DMS79 (cell line): ENCODE measurements at regions not wholly inside any gene's neighbourhood (a gene's known extent, or its start where the extent isn't known, plus 50 kb on each side); places are given as distances from the start of the nearest gene placed in this dataset.

Source experiments
- DNase-seq: peaks from one replicate; lab custom pipeline; 2025; lab: John Stamatoyannopoulos, UW

DNA sequence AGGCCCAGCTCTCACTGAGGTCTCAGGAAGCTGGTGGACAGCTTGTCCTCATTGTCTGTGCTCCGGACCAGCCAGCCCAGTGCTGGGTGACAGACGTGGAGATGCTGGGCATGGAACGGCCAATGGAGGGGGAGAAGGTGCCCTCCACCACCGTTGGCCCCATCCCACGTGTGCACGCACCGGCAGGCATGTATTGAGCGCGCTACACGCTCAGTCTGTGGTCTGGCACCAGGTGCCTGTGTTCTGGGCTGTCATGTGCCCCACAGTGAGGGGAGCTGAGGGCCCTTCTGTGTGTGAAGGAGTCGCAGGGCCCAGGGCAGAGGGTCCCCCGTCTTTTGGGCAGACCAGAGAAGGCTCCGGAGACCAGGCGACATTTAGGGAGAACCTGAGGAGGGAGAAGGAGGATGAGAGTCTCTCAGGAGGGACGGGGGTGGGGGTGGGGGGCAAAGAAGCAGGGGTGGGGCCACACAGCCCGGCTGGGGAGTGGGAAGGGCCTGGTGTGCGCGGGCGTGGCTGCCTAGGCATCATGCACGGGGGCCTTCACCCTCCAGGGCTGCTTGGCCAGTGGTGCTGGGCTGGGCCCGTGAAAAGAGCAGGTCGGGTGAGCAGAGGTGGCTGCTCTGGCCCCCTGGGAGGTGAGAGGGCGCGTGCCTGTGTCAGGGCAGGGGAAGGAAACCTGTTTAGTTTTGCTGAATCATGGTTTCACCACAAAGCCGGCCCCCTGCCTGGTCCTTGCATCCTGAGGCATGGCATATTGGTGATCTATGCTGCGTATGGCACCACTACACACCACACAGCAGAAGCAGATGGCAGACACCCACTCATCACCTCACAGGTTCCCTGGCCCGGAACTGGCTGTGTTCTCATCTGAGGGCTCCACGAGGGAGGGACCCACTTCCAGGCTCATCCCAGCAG is 86.7 kb upstream of the TTC34 start:
- no peak for DNase-seq

DNA sequence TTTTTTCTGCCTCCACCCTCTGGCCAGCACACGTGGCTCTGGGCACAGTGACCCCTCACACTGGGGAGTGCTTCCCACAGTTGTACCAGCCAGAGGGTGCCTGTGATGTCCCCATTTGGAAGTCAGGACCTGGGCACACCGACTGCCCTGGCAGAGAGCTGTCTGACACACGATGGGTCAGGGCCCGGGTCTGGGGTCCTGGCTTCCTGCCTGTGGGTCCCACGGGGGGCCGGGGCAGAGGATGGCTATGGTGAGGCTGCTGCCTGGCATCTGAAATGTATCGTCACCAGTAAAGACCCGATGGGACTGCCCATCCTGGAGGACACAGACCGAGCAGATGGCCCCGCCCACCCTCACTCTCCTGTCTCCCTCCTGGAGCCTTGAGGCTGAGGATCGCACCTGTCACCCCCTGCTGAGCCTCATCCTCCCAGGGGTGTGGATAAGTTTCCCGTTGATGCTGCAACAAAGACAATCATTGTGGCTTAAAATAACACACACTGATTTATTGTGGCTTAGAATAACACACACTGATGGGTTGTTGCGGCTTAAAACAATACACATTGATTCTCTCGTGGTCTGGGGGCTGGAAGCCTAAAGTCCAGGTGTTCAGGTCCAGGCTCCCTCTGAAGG is 88.8 kb upstream of the TTC34 start:
- no peak for DNase-seq

GRCh38 chr1:2891923-2892448 is 90.5 kb upstream of the TTC34 start:
- DNase-seq, result no peak

DNA sequence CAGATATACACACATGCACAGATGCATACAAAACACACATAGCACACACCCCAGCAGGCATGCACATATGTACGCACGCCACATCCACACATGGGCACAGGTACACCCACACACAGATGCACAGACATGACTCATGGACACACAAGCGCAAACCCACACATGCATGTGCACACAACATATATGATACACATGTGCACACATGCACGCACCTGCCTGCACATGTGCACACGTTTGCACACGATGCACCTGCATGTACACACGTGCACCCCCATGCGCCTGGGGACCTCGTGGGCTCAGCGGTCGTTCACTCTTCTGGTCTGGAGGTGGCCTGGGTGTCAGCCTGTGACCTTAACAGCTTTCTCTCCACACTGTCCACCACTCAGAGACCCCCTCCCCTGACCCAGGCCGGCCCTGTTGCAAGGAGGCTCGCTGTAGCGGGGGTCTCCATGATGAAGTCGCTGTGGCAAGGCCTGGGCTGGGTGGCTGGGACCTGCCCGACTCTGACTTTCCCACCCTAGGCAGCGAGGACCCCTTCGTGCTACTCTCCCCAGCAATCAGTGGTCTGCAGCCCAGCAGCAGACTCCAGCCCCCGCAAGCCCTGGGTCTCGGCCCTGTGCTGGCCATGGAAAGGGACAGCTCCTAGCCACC is 92.1 kb upstream of the TTC34 start:
- no peak for DNase-seq

DNA sequence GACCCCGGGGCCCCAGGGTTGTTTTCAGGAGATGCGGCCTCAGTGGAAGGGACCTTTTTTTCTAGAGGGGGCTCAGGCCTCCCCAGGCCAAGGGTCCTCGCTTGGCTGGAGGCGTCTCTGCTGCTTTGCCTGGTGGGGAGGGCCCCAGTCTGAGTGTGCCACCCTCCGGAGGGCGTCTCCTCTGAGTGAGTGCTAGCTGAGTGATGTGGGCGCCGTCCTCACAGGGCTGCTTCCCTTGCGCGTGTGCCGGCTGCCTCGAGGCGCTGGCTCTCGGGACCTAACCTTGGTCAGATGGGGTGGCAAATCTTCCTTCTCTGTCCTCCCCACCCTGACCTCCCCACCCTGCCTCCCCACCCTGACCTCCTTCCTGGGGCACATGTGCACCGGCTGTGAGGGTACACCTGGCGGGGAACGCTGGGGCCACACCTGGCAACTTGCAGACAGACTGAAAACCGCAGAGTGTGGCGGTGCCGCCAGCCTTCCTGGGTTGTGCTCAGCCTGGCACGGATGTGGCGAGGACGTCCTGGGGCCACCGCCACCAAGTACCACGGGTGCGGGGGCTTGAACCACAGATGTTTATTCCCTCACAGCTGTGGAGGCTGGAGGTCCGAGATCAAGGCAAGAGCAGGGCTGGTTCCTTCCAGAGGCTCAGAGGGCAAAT is 93.0 kb upstream of the TTC34 start:
- no peak for DNase-seq

GRCh38 chr1:2896824-2897223 is 95.3 kb upstream of the TTC34 start:
- no peak for DNase-seq

GRCh38 chr1:2903226-2903625 is 101.7 kb upstream of the TTC34 start:
- DNase-seq, result no peak

GRCh38 chr1:2904191-2904590 is 102.7 kb upstream of the TTC34 start:
- DNase-seq, result no peak

GRCh38 chr1:2905356-2905755 is 103.9 kb upstream of the TTC34 start:
- DNase-seq, result no peak

DNA sequence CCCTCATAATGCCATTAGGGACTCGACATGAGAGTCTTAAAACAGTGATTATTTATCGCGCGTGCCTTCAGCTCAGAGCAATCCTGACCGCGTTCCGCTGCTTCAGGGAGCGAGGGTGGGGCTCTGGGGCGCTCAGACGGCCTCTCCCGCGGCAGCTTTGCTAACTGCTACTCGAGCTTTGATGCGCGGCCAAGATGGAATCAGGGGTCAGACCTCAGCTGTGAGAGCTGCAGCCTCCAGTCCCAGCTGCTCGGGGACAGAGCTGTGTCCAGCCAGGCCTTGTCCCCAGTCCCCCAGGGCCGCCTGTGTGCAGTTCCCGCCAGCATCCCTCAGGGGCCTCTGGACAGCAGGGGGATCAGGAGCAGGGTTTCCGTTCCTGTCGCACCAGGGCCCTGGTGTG is 104.6 kb upstream of the TTC34 start:
- DNase-seq, result peak; percentile 73

GRCh38 chr1:2906620-2907019 is 105.1 kb upstream of the TTC34 start:
- DNase-seq, result no peak

GRCh38 chr1:2907051-2907450 is 105.6 kb upstream of the TTC34 start:
- DNase-seq, result no peak

- DNase-seq, result no peak
Observed at GRCh38 chr1:2908081-2908480, 106.6 kb upstream of the TTC34 start.

DNA sequence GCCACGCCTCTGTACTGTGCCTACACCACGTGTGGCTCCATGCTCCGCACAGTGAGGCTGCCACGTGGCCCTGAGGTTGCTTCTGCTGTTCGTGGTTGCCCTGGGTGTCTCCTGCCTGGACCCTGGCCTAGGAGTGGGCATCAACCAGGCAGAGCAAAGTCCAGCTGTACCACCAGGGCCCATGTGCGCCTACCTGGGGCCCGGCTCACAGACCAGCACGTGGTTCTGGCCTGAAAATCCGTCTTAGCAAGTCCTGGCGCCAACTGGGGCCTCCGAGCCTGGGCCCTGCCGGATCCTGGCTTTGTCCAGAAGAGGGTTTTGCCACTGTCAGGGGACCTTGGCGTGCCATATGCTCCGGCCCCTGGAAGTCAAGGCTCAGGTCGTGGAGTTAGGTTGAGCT is 107.1 kb upstream of the TTC34 start:
- no peak for DNase-seq

- no peak for DNase-seq
Observed at GRCh38 chr1:2909797-2910196, 108.3 kb upstream of the TTC34 start.

DNA sequence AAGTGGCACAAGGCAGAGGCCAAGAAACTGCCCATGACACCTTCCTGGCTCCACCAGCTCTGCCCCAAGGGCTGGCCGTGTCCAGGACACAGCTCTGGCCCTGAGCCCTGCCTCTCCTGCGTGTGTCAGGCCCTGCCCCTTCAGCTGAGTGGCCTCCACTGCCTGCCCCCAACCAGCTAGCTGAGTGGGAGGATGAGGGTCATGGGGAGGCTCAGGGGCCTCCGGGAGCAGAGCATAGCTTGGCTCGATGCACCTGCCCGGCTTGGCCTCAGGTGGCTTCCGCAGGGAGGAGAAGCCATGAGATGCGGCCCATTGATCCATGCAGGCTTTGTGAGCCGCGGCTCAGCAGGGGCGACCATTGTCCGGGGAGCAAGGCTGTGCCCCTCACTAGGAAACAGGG is 108.7 kb upstream of the TTC34 start:
- no peak for DNase-seq

GRCh38 chr1:2911421-2912178 is 109.7 kb upstream of the ACTRT2 start:
- DNase-seq, result no peak

GRCh38 chr1:2912424-2913061 is 108.7 kb upstream of the ACTRT2 start:
- no peak for DNase-seq

DNA sequence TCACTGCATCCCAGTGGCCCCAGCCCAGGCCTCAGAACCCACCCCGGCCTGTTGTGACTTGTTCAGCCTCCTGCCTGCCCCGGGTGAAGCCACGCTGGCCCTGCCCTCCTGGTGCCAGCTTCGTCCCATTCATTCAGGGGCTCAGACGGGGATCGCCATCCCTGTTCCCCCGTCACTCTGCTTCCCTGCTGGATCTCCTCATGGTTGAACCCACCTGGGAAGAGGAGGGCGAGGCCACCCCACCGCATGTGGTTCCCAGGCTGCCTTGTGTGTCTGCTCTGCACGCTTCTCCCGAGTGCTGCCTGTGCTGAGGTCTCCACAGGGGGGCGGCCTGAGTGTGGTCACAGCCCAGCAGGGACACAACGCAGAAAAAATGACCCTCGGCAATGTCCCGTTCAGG is 108.2 kb upstream of the ACTRT2 start:
- DNase-seq, result no peak

- DNase-seq, result no peak
Observed at GRCh38 chr1:2914702-2915101, 106.6 kb upstream of the ACTRT2 start.

GRCh38 chr1:2916153-2916552 is 105.1 kb upstream of the ACTRT2 start:
- DNase-seq, result no peak
